Activated T-cell treated with anti-CD3 and anti-CD28 coated beads for 48 hours (primary cell): ENCODE measurements at regions not wholly inside any gene's neighbourhood (a gene's known extent, or its start where the extent isn't known, plus 50 kb on each side); places are given as distances from the start of the nearest gene placed in this dataset.
"Not testable (repeated sequence)": the region's sequence is repeated elsewhere in the genome, so short reads cannot be mapped to it uniquely, and the experiment has no call there.

Source experiments
- DNase-seq: peaks from one replicate; pipeline ENCODE4 v3.0.0-alpha.2; 2020; ENCODE audit warnings: low read depth

DNA sequence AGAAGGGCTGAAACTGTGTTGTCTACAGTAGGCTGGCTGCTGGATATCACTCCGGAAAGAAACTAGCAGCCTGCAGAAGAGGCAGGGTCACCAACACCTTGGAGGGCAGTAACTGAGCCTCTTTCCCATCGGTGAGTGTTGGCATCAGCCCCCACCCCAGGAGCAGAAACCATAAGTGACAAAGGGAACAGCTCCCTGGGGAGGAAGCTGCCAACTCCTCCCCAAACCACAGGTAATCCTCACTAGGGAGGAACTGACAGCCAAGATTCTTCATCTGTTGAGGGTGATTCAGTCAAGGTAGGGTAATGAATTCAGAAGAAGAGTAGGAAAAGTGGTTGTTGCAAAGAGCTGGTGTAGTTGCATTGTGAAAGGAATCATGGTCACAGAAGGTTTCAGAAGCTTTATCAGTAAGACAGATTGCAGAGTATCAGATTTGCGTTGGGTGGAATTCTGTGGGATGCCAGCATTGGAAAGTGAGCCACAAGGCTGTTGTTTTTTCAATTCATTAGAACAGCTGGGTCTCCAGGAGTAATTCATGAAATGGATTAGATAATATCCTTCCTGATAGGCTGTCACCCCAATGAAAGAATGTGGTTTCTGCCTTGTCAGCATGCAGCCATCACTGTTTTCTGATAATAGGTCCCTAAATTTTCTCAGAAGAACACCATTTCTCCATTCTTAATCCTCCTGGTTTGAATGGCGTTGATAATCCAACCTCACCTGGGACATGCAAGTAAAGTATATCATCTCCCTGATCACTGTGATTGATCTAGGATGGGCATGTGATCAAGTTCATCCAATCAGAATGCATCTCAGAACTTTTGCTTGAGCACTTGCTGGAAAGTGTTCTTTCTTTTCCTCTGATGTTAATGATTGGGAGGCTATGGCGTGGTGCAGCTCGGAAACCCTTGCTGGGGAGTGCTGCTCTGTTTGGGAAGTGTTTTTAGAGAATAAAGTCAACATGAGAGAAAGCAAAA is 75.0 kb upstream of the CTBP2 start:
- DNase-seq = no peak

DNA sequence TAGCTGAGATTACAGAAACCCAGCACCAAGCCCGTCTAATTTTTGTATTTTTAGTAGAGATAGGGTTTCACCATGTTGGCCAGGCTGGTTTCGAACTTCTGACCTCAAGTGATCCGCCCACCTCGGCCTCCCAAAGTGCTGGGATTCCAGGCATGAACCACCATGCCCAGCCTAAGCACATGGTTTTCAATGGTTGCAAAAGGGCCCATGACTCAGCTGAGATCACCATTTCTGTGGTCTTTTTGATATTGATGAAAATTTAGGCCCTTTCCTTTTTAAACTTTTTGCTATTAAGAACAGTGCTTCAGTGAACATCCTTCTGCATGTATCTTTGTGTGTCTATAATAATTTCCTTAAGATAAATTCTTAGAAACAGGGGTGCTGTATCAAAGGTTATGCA is 74.2 kb upstream of the CTBP2 start:
- DNase-seq = not testable (repeated sequence)

DNA sequence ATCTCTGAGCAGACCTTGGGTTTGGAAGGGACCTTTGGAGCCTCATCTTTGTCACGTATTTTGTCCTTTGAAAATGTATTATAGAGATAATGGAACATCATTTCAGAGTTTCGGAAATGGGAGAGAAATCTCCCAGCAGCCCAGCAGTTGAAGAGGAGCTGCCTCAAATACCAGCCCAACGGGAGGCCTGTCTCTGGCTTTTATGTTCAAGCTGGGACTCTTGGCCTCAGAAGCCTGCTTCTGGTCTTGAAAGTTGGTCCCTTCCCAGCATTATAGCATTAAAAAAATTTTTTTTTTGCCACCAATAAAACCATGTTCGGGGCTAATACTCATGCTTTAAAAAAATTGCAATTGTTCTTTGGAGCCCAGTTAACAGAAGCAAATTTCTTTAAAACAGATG is 73.4 kb upstream of the CTBP2 start:
- DNase-seq = no peak

DNA sequence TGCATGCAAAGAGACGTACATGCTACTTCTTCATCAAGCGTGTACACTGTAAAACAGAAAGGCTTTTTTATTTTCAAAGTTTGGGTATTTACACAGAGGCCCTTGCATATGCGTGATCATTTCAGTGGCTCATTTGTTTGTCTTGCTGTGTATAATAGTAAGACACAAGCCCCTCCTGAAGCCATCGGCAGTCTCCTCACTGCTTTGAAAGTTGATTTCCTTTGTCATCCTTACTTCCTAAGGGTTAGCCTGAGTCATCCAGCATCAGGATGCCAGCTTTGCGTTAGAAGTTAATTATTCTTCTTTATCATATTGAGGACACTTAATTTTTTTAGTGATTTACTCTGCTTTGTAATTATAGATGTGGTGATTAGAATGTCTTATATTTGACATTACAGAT is 72.5 kb upstream of the CTBP2 start:
- DNase-seq = no peak

DNA sequence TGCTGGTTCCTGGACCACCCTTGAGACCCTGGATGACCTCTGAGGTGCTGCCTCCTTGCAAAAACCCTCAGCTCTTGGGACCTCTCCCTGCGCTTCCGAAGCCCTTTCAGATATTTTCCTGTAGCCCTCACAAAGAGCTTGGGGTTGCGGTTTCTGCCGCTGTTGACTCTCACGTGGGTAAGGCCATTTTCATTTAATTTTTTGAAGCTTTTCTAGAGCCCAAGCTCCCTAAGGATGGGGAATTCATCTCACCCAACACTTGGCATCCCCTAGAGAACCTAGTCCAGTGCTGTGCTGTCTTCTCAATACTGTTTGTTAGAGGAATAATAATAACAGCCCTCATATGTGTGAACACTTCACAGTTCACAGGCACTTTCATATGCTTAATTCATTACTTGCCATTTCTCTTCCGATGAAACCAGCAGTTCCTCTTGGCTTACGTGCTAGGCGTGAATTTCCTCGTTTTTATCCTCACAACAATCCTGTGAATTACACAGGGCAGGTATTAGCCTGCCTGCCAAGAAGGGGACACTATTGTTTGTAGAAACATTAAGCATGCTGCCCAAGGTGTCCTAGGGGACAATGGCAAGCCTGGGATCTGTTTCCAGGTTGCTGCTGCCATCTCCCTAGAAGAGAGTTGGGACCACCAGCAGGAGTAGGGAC is 71.6 kb upstream of the CTBP2 start:
- DNase-seq = no peak

DNA sequence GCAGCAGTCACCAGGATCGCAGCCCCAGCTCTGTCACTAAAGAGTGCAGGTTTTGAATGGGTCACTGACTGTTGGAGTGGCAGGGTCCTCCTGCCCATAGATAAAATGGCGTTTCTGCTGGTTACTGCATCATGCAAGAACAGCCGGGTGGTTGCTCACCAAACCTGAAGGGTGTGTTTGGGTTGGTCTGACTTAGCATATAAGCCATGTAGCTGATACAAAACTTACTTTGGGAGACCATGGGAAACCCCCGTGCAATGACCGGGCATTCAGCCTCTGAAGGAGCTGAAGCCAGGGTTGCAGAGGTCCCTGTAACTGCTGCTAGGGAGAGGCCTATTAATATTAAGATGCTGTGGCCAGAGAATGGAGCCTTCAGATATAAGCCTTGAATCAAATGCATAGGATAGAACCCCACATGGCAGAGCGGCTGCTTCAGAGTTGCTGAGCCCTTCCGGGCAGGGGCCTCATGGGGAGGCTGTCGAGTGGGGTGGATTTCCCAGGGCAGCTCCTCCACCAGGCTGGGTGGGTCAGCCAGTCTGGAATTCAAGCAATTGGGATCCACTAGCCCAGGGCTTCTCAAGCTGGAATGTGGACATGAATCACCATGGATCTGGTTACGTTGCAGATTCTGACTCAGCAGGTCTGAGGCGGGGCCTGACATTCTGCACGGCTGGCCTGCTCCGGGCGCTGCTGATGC is 70.9 kb upstream of the CTBP2 start:
- DNase-seq = no peak

DNA sequence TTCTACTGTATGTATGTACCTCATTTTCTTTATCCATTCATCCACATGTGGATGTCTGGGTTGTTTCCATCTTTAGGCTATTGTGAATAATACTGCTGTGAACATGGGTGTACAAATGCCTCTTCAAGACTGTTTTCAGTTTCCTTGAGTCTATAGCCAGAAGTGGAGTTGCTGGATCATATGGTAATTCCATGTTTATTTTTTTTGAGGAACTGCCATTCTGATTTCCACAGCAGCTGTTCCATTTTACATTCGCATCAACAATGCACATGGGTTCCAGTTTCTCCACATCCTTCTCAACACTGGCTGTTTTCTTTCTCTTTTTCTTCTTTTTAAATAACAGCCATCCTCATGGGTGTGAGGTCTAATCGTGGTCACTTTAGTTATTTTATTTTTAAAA is 69.9 kb upstream of the CTBP2 start:
- DNase-seq = no peak

DNA sequence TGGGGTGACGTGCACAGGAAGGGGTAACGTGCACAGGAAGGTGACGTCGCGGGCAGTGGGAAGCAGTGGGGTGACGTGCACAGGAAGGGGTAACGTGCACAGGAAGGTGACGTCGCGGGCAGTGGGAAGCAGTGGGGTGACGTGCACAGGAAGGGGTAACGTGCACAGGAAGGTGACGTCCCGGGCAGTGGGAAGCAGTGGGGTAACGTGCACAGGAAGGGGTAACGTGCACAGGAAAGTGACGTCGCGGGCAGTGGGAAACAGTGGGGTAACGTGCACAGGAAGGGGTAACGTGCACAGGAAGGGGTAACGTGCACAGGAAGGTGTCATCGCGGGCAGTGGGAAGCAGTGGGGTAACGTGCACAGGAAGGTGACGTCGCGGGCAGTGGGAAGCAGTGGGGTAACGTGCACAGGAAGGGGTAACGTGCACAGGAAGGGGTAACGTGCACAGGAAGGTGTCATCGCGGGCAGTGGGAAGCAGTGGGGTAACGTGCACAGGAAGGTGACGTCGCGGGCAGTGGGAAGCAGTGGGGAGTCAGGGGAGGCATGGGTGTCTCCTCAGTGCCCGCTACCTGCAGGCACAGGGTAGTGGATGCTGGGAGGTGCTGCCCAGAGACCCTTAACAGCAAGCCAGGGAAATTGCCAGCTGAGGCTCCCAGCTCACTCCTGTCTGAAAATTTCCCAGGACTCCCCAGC is 68.0 kb upstream of the CTBP2 start:
- DNase-seq = not testable (repeated sequence)

DNA sequence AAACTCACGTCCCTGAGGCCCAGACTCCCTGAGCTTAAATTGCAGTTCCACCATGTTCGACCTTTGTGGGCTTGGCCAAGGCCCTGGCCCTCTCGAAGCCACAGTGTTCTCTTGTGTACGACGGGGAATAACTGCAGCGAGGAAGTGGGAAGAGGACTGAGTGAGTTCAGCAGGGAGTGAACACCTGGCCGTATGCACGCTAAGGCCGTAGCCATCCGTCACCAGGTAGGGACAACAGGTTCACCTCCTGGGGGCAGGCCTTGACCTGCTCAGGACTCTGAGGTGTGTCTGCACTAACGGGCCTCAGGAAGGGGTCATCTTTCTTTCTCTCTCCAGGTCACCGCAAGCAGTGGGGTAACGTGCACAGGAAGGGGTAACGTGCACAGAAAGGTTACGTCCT is 67.2 kb upstream of the CTBP2 start:
- DNase-seq = no peak

DNA sequence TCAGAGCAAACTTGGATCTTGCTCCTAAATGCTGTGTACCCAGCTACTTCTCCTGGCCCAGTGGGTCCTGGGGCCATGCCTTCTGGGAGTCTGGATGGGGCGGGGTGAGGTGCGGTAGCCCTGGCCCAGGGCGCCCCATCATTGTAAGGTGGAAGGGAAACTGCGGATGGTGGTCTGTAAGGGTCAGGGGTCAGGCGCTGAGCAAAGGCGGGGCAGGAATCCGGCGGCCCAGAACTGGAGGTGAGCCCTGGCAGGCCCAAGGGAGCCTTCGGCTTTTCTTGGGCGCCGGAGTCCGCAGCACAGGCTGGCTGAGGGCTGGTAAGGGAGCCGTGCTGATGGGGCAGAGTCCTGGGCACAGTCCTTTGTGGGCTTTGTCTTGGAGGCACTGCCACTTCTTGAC is 66.5 kb upstream of the CTBP2 start:
- DNase-seq = no peak

DNA sequence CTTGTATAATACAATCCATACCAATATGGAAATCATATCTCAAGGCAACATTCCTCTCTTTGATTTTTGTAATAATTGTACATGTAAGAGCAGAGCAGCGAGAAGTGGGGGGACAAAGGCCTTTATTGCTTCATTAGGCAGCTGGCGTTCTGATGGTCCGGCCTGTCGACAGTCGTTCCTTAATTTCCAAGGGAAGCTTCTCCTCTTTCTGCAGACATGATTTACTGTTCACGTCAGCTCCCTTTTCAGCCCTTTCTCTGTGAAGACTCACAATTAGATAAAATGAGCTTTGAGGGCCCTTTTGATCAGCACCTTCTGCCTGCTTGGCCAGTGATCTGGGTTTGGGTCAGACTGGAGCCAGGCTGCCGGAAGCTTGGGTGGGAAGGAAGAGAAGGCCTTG is 65.6 kb upstream of the CTBP2 start:
- no peak for DNase-seq

DNA sequence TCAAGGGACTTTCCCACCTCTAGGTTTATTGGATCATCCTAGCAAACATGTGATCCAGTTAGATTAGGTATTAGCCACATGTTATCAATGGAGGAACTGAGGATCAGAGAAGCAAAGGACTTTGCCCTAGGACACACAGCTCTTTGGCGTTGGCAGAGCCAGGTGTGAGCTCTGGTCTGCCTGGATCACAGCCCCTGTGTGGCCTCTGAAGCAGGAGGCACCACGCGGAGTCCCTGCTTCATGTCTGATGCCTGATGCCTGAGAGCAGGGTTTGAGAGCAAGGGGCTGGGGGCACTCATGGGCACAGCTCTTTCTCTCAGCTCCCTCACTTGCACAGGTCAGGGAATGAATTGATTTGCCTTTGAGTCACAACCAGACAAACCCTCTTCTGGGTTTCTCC is 64.7 kb upstream of the CTBP2 start:
- no peak for DNase-seq

DNA sequence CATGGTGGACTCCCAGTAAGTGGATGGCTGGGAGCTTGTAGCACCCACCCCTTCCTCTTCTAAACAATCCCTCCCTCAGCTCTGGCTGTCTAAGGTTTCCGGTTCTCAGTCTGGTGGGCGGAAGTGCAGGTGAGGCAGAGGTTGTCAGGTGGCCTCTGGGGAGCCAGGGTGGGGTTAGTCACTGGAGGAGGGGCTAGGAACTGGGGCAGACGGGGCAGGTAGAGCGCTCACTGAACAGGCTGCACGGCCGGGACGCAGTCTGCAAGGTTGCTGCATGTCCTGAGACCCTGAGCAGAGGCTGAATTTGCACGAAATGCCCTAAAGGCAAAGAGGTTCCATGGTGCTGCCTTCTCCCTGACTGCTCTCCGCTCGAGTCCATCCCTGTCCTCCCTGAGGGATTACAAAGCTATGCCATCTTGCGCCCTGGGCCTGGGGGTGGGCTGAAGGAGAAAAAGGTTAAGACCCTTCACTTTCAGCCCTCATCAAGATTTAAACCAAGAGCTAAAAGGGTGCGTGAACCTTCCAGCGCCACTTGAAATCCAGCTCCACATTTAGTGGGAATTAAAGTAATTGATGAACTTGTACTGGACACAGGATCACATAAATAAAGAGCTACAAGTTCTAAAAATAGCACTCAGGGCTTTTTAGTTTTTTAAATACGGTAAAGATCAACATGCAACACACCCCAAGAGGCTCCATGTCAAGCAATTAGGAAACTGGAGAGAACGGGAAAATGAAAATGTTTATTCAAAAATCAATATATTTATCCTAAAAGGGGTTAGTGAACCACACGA is 62.3 kb upstream of the CTBP2 start:
- no peak for DNase-seq

DNA sequence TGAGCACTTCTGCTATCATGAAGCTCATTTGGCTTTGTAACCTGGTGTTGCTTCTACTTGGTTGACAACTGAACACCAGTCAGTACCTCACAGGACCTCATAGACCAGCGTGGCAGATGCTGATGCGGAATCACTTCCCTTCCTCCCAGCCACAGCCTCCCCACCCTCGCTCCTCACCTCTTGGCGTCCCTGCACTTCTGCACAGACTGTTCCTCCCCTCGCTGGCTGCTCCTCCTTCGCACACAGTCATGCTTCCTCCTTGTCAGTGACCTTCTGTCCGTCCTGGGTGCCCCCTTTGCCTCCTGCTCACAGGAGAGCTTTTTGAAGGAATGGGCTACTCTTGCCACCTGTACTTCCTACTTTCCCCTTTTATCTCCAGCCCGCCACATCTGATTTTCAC is 61.4 kb upstream of the CTBP2 start:
- no peak for DNase-seq

DNA sequence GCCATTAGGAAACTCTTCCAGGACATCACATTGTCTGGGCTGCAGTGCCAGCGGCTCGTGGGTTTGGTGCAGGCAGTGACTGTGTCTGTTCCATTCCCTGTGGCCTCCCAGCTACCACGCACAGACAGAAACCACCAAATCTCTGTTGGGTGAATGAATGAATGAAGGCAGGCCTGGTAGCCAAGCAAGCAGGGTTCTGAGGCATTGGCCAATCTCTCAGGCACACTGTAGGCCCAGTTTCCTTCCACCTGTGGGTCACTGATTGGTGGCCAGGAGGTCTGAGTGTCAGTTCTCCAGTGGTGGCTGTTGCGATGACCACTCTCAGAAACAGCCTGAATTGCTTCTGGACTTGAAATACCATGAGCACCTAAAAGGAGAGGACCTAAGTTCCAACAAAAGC is 59.4 kb upstream of the CTBP2 start:
- no peak for DNase-seq

DNA sequence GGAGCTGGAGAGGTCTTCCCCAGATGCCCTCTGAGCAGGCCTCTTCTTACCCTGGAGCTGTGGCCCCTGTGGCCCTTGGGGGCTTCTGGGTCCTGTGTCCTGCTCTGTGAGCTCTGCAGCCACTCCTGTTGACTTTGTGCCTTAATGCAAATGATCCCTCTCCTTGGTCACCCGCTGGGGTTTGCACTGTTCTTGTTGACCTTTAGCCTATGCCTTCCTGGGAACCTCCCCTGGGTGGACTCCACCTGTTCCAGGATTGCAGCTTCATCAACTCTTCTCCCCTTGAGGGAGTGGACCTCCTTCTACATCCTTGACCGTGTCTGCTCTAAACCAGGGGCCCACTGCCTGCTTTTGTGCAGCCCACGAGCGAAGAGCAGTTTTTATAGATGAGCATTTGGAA is 58.6 kb upstream of the CTBP2 start:
- no peak for DNase-seq

DNA sequence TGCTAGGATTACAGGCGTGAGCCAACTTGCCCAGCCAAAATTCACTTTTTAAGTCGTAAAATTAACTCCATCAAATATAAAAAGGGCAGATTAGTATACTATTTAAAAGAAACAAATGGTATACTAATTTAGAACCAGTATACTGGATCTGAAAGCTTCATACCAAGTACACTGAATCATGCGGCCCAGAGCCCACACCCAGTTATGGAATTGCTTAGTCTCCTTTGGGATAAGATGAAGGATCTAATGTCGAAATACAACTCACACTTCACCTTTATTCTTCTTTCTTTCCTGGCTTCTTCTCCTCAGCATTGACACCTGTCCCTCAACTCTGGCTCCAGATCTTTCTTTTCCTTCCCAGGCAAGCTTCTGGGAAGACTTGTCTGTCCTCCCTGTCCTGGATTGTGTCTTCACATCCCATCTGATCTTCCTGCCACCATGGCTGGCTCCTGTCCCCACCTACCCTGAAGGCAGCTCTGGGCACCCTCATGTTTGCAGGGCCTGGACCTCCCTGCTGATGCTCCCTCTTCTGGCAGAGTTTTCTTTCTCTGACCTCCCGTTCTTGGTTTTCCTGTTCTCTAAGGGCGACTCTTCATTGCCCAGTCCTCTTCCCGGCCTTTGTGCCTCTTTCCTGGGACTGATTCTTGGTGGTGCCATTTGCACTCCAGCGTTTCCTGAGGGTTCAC is 57.8 kb upstream of the CTBP2 start:
- no peak for DNase-seq

DNA sequence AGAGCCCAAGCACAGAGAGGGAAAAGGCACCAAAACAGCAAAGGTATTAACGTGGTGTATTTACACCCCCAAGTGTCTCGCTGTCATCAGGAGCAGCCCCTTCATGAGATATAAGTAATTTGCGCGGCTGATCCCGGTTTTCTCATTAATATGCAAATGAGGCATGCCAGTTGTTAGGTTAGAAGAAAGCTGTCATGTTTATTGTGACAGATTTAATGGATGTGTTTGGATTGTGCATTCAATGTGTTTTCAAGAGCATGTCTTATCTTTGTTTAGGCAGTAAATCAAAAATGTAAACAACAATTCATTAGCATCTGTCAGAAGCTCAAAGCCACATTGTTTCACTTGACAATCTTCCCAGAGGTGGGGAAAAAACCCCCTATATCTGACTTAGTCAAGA is 56.5 kb upstream of the CTBP2 start:
- no peak for DNase-seq

DNA sequence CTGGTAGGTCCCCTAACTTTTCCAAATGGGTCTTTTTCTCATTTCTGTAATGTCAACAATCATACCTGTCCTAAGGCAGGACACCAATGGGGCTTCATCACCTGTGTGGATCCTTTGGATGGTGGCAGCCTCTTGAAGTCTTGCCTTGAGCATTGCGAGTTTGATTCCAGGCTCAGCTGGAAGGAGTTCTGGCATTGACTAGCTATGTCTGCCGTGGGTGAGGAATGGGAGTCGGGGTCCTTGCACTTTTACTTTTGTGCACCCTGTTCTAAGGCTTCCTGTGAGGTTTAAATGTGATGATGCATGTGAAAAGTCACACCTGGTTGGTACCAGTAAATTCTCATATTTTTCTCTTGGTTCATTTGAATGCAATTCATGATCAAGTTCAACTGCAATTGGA is 55.9 kb upstream of the CTBP2 start:
- no peak for DNase-seq

DNA sequence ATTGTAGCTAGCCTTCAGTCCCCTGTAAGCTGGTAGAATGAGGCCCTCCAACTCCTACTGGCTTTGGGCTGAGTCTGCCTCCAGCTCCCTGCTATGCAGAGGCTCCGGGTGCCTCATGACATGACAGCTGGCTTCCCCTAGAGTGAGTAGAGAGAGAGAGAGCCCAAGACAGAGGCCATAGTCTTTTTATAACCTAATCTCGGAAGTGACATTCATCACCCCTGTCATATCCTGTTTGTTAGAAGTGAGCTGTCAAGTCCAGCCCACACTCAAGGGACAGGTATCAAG is 53.9 kb upstream of the CTBP2 start:
- DNase-seq = no peak
